Endothelial cell of umbilical vein (primary cell): ENCODE measurements at regions not wholly inside any gene's neighbourhood (a gene's known extent, or its start where the extent isn't known, plus 50 kb on each side); places are given as distances from the start of the nearest gene placed in this dataset.

Source experiments
- BruUV-seq: library from RNA; stranded (reverse); fragments of 400-500 nt; replicated peaks from 2 replicates; lab custom pipeline; 2021; lab: Mats Ljungman, UMichigan
- CTCF ChIA-PET: fragments of 300-600, 350-600 bp; sonication (Branson Sonifier 250); formaldehyde crosslinking; loops from one replicate; lab custom pipeline; 2021; ENCODE audit warnings: antibody characterized with exemption, inconsistent platforms; lab: Charles Lee
- POLR2A ChIA-PET: fragments of 300-600, 350-600 bp; sonication (Branson Sonifier 250); formaldehyde crosslinking; loops from one replicate; lab custom pipeline; 2021; ENCODE audit warnings: antibody characterized with exemption, inconsistent platforms; lab: Charles Lee
- DNase-seq: peaks from one replicate; pipeline ENCODE4 v3.0.0-alpha.2; 2011; ENCODE audit warnings: low read depth, low spot score
- FAIRE-seq: peaks from 2 replicates; lab custom pipeline; 2011; peaks lifted over from hg19 to GRCh38; lab: Jason Lieb, UNC
- H2AFZ ChIP-seq: 2 replicates; pipeline ENCODE4 v1.6.0; 2012; ENCODE audit warnings: low read depth, low read length, control low read depth, inconsistent platforms
- H3K27ac ChIP-seq: 2 replicates; pipeline ENCODE4 v1.5.1; 2011; ENCODE audit warnings: low read depth, mild to moderate bottlenecking, control low read depth, low read length, moderate library complexity; ENCODE audit not compliant: insufficient read depth
- H3K27me3 ChIP-seq, 2 experiments: 2 replicates each; pipeline versions ENCODE4 v1.6.0 to v1.6.1; 2011; ENCODE audit warnings: low read length in 2 of 2, mixed read lengths in 1 of 2; ENCODE audit not compliant: control insufficient read depth in 2 of 2, insufficient read depth in 2 of 2
- H3K36me3 ChIP-seq, 2 experiments: 2 replicates in 1 of 2; 3 replicates in 1 of 2; pipeline ENCODE4 v1.5.1; 2011; ENCODE audit warnings: low read length in 2 of 2, mild to moderate bottlenecking in 1 of 2, moderate library complexity in 1 of 2; ENCODE audit not compliant: control insufficient read depth in 2 of 2, insufficient read depth in 2 of 2; ENCODE audit errors: extremely low read depth in 1 of 2
- H3K4me1 ChIP-seq: 3 replicates; pipeline ENCODE4 v1.5.1; 2011; ENCODE audit warnings: mild to moderate bottlenecking, low read length; ENCODE audit not compliant: control insufficient read depth, insufficient read depth; ENCODE audit errors: extremely low read depth
- H3K4me2 ChIP-seq: 2 replicates; pipeline ENCODE4 v1.6.1; 2011; ENCODE audit warnings: low read length, control low read depth, mixed read lengths; ENCODE audit not compliant: insufficient read depth
- H3K4me3 ChIP-seq, 3 experiments: fragments of 200-600 bp in 1 of 3; sonication (generic), shearing (Covaris generic) in 1 of 3; replicated peaks in 1 of 3; 2 replicates each; pipeline ENCODE4 v1.5.1; 2011 to 2016; ENCODE audit warnings: control low read depth in 3 of 3, low read length in 3 of 3, mild to moderate bottlenecking in 2 of 3, inconsistent platforms in 1 of 3, low read depth in 1 of 3, moderate library complexity in 1 of 3; ENCODE audit not compliant: insufficient read depth in 1 of 3
- H3K79me2 ChIP-seq: 2 replicates; pipeline ENCODE4 v1.6.0; 2012; ENCODE audit warnings: low read length, inconsistent platforms; ENCODE audit not compliant: control insufficient read depth, insufficient read depth
- H3K9ac ChIP-seq: replicated peaks from 2 replicates; pipeline ENCODE3; 2011; ENCODE audit warnings: low read length, control low read depth; ENCODE audit not compliant: insufficient read depth; ENCODE audit errors: extremely low read depth
- H3K9me1 ChIP-seq: replicated peaks from 3 replicates; pipeline ENCODE4 v1.6.0; 2011; ENCODE audit warnings: mild to moderate bottlenecking, low read length; ENCODE audit not compliant: control insufficient read depth, insufficient read depth; ENCODE audit errors: extremely low read depth
- H3K9me3 ChIP-seq: replicated peaks from 2 replicates; pipeline ENCODE4 v1.5.1; 2012; ENCODE audit warnings: low read length, inconsistent platforms; ENCODE audit not compliant: control insufficient read depth, insufficient read depth
- H4K20me1 ChIP-seq: replicated peaks from 2 replicates; pipeline ENCODE3; 2011; ENCODE audit warnings: mild to moderate bottlenecking, low read length; ENCODE audit not compliant: control insufficient read depth, insufficient read depth; ENCODE audit errors: extremely low read depth
- EZH2 ChIP-seq: IDR thresholded peaks from 2 replicates; pipeline ENCODE4 v1.6.1; 2012; ENCODE audit warnings: borderline replicate concordance, low read depth, mild to moderate bottlenecking, moderate library complexity, low read length, inconsistent platforms; ENCODE audit not compliant: severe bottlenecking
- FOS ChIP-seq: IDR thresholded peaks from 2 replicates; pipeline ENCODE4 v1.6.1; 2011; ENCODE audit warnings: mild to moderate bottlenecking, low read length, moderate library complexity, borderline replicate concordance; ENCODE audit not compliant: insufficient read depth
- GATA2 ChIP-seq: IDR thresholded peaks from 2 replicates; pipeline ENCODE4 v1.7.0; 2011; ENCODE audit warnings: low read depth, mild to moderate bottlenecking, moderate library complexity, mixed read lengths, low read length; ENCODE audit not compliant: insufficient read length, insufficient read depth
- JUN ChIP-seq: IDR thresholded peaks from 2 replicates; pipeline ENCODE4 v1.6.1; 2011; ENCODE audit warnings: borderline replicate concordance, low read depth; ENCODE audit not compliant: insufficient read length, insufficient read depth
- MAX ChIP-seq: IDR thresholded peaks from 2 replicates; pipeline ENCODE4 v1.6.1; 2011; ENCODE audit not compliant: insufficient read depth, insufficient read length
- MYC ChIP-seq: IDR thresholded peaks from one replicate; pipeline ENCODE4 v1.6.1; 2011; ENCODE audit warnings: mild to moderate bottlenecking, low read depth, low read length
- POLR2A ChIP-seq: IDR thresholded peaks from 2 replicates; pipeline ENCODE4 v1.6.1; 2012; ENCODE audit warnings: low read depth, mild to moderate bottlenecking, control low read depth, low read length
- POLR2AphosphoS5 ChIP-seq: IDR thresholded peaks from 2 replicates; pipeline ENCODE4 v1.6.1; 2012; ENCODE audit warnings: low read depth, mild to moderate bottlenecking, control low read depth, low read length, moderate library complexity; ENCODE audit not compliant: insufficient read depth
- dilution Hi-C: fragments of 300-500 bp; cut with MboI; formaldehyde crosslinking; loops from one replicate; pipeline ENCODE4 v1.15.0; 2019; ENCODE audit warnings: low sequenced_read_pairs; ENCODE audit not compliant: extremely low pct_ligation_motif_present
- intact Hi-C: fragments of 100-400 bp; cut with micrococcal nuclease; formaldehyde crosslinking; loops from one replicate; pipeline ENCODE4 v1.10.0; 2022
- TF ChIP-seq, protein P1 (sequence below), 2 donors: IDR thresholded peaks; 1 replicate in 1 of 2; 2 replicates in 1 of 2; pipeline ENCODE4 v1.5.1; 2011; ENCODE audit warnings: low read length in 2 of 2, mild to moderate bottlenecking in 2 of 2, moderate library complexity in 2 of 2, control low read depth in 1 of 2, inconsistent platforms in 1 of 2, low read depth in 1 of 2; ENCODE audit not compliant: insufficient read depth in 1 of 2; ENCODE audit errors: extremely low read depth in 1 of 2

- H3K4me3 ChIP-seq, result no peak overlapping the region
- FAIRE-seq, result no peak
- no TSS peak for BruUV-seq
Observed at GRCh38 chr11:115872416-115872815, 368.2 kb upstream of the CADM1 start.

More at GRCh38 chr11:115872416-115872815, 368.2 kb upstream of the CADM1 start:
- intact Hi-C loops, result no loop called here
- POLR2A ChIA-PET, result no interaction called here
- peaks cover 4% of the 10 kb centered on the region for H3K9me3 ChIP-seq
- no peak overlapping the region for H2AFZ ChIP-seq
- H3K9ac ChIP-seq, result no peak overlapping the region
- no peak overlapping the region for H3K27ac ChIP-seq
- H3K79me2 ChIP-seq, result no peaks in the 10 kb centered on the region
- no peaks in the 10 kb centered on the region for H3K27me3 ChIP-seq
- no peaks in the 10 kb centered on the region for H4K20me1 ChIP-seq
- dilution Hi-C loops, result no loop called here
- CTCF ChIA-PET, result no interaction called here
- no peaks in the 10 kb centered on the region for H3K36me3 ChIP-seq
- DNase-seq, result no peak
- no peak overlapping the region for H3K4me2 ChIP-seq
- H3K4me1 ChIP-seq, result no peaks in the 10 kb centered on the region
- H3K9me1 ChIP-seq, result no peaks in the 10 kb centered on the region
- TF ChIP-seq MYC (no peak), JUN (no peak), MAX (no peak), GATA2 (no peak), POLR2A (no peak), POLR2AphosphoS5 (no peak), EZH2 (no peak), FOS (no peak)
- TF ChIP-seq, protein P1, sequence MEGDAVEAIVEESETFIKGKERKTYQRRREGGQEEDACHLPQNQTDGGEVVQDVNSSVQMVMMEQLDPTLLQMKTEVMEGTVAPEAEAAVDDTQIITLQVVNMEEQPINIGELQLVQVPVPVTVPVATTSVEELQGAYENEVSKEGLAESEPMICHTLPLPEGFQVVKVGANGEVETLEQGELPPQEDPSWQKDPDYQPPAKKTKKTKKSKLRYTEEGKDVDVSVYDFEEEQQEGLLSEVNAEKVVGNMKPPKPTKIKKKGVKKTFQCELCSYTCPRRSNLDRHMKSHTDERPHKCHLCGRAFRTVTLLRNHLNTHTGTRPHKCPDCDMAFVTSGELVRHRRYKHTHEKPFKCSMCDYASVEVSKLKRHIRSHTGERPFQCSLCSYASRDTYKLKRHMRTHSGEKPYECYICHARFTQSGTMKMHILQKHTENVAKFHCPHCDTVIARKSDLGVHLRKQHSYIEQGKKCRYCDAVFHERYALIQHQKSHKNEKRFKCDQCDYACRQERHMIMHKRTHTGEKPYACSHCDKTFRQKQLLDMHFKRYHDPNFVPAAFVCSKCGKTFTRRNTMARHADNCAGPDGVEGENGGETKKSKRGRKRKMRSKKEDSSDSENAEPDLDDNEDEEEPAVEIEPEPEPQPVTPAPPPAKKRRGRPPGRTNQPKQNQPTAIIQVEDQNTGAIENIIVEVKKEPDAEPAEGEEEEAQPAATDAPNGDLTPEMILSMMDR (IDR thresholded peaks at IDR 0.05; ENCODE audit: extremely low read depth in 1 of 2, insufficient read depth in 1 of 2, low read depth in 1 of 2, low read length in 2 of 2), result no peak
